ENCODE measurements at regions not wholly inside any gene's neighbourhood (a gene's known extent, or its start where the extent isn't known, plus 50 kb on each side); places are given as distances from the start of the nearest gene placed in this dataset.

GRCh38 chr11:110038201-110038600 is 55.0 kb upstream of the ZC3H12C start:
- TF ChIP-seq YY1 (IDR thresholded peaks at IDR 0.05; ENCODE audit: insufficient read depth, insufficient read length) (no peak), SUZ12 (IDR thresholded peaks at IDR 0.05; ENCODE audit: extremely low read depth, insufficient read depth, insufficient read length) (no peak)

Data from NT2/D1 (cell line).